Fibroblast of the aortic adventitia (primary cell): ENCODE measurements at regions not wholly inside any gene's neighbourhood (a gene's known extent, or its start where the extent isn't known, plus 50 kb on each side); places are given as distances from the start of the nearest gene placed in this dataset.

Experiments
- DNase-seq: peaks from one replicate; pipeline ENCODE4 v3.0.0-alpha.2; 2010; ENCODE audit warnings: low read depth
- H3K4me3 ChIP-seq: 2 replicates; pipeline ENCODE4 v1.5.1; 2011; ENCODE audit warnings: low read depth, mild to moderate bottlenecking, control low read depth, low read length, moderate library complexity
- TF ChIP-seq, protein P1 (sequence below): IDR thresholded peaks from 2 replicates; pipeline ENCODE4 v1.5.1; 2011; ENCODE audit warnings: mild to moderate bottlenecking, low read length, control low read depth, inconsistent platforms; ENCODE audit not compliant: insufficient read depth

DNA sequence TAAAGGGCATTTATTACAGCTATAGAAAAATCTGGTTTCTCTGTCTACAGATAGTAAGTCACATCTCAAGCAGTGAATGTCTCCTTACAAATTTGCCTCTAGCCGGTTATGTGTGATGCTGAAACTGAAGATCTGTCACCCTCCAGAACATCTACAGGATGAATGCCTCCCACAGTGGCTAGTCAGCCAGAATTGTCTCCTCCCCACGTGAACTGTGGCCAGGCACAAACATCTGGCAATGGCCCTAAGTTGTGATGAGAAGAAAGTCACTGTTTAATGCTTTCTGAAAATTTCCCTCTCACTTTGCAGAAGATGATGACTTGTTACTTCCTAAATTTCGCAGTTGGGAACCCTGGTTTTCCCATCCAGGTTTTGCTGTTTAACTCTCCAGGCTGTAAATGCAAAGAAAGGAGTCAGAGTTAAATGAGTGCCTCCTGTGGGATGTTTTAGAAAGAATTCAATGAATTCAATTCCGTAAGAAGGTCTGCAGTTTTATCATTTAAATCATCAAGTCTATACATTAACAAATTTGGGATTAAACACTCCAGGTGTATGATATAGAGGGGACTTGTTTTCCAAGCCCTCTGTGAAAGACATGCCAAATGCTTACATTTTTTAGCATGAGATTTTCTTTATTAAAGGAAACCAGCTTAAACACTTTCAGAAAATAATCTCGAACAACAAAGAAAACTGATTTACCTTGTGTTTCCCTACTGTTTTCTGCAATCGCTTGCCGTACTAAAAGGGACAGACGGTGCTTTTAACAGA, 55.4 kb upstream of the TLR3 start:
- no peak for DNase-seq
- TF ChIP-seq, protein P1, sequence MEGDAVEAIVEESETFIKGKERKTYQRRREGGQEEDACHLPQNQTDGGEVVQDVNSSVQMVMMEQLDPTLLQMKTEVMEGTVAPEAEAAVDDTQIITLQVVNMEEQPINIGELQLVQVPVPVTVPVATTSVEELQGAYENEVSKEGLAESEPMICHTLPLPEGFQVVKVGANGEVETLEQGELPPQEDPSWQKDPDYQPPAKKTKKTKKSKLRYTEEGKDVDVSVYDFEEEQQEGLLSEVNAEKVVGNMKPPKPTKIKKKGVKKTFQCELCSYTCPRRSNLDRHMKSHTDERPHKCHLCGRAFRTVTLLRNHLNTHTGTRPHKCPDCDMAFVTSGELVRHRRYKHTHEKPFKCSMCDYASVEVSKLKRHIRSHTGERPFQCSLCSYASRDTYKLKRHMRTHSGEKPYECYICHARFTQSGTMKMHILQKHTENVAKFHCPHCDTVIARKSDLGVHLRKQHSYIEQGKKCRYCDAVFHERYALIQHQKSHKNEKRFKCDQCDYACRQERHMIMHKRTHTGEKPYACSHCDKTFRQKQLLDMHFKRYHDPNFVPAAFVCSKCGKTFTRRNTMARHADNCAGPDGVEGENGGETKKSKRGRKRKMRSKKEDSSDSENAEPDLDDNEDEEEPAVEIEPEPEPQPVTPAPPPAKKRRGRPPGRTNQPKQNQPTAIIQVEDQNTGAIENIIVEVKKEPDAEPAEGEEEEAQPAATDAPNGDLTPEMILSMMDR = no peak
- H3K4me3 ChIP-seq = no peak overlapping the region

DNA sequence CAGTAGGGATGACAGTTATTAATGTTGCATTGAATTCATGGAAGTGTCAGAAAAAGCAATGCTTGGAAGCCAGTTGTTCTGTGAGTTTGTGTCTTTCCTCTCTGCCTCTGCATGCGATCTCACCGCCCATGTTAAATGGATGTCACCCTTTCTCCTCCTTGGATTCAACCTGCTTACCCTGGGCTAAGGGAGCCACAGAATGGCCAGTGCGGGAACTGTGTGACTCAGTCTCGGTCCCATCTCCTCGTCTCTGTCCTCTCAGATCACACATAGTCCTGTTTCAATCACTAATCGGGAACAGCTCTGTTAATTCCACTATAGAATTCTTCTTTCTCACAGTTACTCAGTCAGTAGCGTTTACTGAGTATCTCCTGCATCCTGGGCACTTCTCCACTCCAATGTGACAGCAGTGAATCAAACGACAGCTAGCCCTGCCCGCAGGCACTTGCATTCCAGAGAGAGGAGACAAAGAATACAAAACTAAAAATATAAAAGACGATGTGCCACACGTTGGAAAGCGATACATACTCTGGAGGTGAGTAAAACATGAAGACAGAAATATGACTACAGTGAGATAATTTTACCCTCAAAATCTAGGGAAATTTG, 53.6 kb upstream of the TLR3 start:
- TF ChIP-seq, protein P1 = no peak
- H3K4me3 ChIP-seq = no peak overlapping the region
- DNase-seq = no peak

DNA sequence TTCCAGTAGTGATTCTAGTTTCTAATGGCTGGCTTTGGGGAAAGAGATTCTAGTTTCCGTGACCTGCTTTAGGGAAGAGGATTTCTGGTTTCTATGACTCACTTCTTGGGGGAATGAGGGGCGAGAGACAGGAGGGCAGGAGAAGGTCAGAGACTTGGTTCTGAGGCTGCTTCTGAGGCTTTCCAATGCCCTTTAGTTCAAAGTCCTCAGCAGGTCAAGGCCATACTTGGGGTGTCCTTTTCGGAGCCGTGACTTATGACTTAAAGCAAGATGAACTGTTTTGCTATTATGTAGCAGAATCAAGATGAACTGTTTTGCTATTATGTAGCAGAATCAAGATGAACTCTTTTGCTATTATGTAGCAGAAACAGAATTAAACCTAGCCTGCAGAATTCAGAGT, 52.2 kb upstream of the TLR3 start:
- no peak for DNase-seq
- H3K4me3 ChIP-seq = no peak overlapping the region
- TF ChIP-seq, protein P1 = no peak

DNA sequence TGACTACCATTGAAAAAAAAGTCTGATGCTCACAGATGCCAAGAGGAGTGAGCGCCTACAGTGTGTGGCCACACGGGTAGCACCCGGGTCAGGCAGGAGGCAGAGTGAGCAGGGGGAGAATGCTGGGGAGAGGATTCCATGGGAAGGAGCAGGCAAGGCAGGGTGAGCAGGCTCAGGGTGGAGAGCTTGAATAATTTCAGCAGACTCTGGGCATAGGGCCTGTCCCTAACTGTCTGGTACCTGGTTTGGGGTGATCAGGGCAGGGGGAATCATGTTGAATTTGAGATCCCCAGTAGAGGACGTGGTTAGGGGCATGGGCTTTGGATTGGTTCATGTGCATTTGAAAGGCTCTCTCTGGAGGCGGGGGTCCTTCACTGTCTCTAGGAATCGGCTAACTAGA, 51.2 kb upstream of the TLR3 start:
- H3K4me3 ChIP-seq = no peak overlapping the region
- DNase-seq = no peak
- TF ChIP-seq, protein P1 = no peak

DNA sequence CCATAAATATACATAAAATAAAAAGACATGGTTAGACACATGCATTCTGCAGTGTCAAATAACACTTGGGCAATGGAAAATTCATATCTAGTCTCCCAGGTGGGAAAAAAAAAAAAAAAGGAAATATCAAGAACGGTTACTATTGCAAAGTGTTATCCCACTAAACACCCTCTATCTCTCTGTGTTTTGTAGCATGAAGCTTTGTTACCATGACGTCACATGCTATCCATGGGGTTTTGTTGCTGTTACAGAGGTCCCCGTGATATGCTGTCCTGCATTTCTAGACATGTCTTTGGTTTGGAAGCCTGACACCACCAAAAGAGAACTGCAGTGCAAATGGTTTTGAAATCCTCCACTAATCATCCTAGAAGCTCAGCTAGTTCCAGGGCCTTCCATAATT, 50.7 kb upstream of the TLR3 start:
- H3K4me3 ChIP-seq = no peak overlapping the region
- no peak for DNase-seq
- TF ChIP-seq, protein P1 = no peak

DNA sequence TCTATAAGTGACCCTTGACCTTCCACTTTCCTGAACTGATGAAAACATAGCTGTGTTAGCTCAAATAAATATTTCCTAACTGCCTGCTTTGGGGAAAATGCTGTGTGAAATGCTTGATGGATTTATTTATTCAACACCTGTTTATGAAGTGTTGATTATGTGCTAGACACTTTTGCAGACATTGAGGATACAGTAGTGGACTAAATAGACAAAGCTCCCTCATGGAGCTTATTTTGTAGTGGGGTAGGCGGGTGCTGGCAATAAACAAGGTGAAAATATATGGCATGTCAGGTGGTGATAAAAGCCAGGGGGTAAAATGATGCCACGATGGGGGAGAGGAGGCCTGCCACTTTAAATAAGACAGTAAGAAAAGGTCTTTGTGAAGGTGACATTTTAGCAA, 50.2 kb upstream of the TLR3 start:
- TF ChIP-seq, protein P1 = no peak
- no peak for DNase-seq
- no peak overlapping the region for H3K4me3 ChIP-seq
